ENCODE measurements at regions not wholly inside any gene's neighbourhood (a gene's known extent, or its start where the extent isn't known, plus 50 kb on each side); places are given as distances from the start of the nearest gene placed in this dataset.

DNA sequence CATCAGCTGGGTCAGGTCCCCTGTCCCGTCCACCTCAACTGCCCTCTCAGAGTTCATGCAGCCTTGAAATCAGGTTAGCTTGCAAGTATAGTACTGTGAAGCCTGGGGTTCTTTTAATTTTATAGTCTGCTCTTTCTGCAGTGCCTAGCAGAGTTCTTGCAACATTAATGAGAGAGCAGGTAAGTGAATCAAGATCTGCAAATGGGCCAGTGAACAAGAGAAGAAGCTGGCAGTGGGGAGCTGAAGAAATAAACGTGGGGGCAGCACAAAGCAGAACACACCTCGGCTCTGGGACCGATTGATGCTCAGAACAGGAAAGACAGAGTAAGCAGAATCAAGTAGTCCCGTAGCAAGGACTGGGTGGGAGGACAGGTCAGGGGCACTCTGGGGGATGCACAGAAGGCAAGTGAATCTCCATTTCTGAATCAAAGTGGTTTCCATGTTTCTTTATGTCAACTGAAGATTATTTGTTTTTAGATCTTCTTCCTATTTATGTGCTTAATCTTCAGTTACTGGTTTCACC lies 675.5 kb downstream of the RNF144A start:
- intact Hi-C loops (cut with micrococcal nuclease) = no loop called here
- Mint-ChIP-seq H3K36me3 (no peaks in the 10 kb centered on the region), H3K9me3 (peaks cover 0 to 2% (median 0%) of the 10 kb centered on the region in 7 donors), H3K4me1 (peaks cover 4% of the 10 kb centered on the region), H3K4me3 (no peak overlapping the region), H3K27ac (peak overlapping the region in 1 of 7 donors; percentile 54), H3K27me3 (ENCODE audit: low read depth in 3 of 3) (peaks cover 0 to 8% (median 2%) of the 10 kb centered on the region in 3 donors)
- WGBS (ENCODE audit: insufficient coverage) = 68% methylated on average over 4 of the region's 5 CpGs
- DNase-seq = no peak
- H3K9me3 ChIP-seq (replicated peaks in 1 of 2; ENCODE audit: control insufficient read depth in 1 of 2, insufficient read depth in 1 of 2, low read length in 2 of 2) = no peaks in the 10 kb centered on the region
- H3K27me3 ChIP-seq (ENCODE audit: control insufficient read depth in 2 of 2, insufficient read depth in 2 of 2, low read length in 2 of 2) = no peaks in the 10 kb centered on the region
- H3K27ac ChIP-seq (ENCODE audit: low read depth in 1 of 2, low read length in 2 of 2) = no peak overlapping the region
- H3K4me2 ChIP-seq (replicated peaks; ENCODE audit: extremely low read depth, low read length, poor library complexity, severe bottlenecking) = no peak overlapping the region
- H3K9ac ChIP-seq (ENCODE audit: insufficient read depth, low read length, poor library complexity, severe bottlenecking) = no peak overlapping the region
- no peaks in the 10 kb centered on the region for H3K79me2 ChIP-seq (ENCODE audit: insufficient read depth, low read length)
- TF ChIP-seq, protein P1, sequence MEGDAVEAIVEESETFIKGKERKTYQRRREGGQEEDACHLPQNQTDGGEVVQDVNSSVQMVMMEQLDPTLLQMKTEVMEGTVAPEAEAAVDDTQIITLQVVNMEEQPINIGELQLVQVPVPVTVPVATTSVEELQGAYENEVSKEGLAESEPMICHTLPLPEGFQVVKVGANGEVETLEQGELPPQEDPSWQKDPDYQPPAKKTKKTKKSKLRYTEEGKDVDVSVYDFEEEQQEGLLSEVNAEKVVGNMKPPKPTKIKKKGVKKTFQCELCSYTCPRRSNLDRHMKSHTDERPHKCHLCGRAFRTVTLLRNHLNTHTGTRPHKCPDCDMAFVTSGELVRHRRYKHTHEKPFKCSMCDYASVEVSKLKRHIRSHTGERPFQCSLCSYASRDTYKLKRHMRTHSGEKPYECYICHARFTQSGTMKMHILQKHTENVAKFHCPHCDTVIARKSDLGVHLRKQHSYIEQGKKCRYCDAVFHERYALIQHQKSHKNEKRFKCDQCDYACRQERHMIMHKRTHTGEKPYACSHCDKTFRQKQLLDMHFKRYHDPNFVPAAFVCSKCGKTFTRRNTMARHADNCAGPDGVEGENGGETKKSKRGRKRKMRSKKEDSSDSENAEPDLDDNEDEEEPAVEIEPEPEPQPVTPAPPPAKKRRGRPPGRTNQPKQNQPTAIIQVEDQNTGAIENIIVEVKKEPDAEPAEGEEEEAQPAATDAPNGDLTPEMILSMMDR (IDR thresholded peaks at IDR 0.05) = no peak
- H3K4me3 ChIP-seq (replicated peaks in 1 of 3; ENCODE audit: low read depth in 2 of 3, low read length in 3 of 3) = no peak overlapping the region
- H3K36me3 ChIP-seq (replicated peaks in 1 of 2; ENCODE audit: control insufficient read depth in 1 of 2, insufficient read depth in 2 of 2, low read length in 2 of 2) = no peaks in the 10 kb centered on the region
- H2AFZ ChIP-seq (ENCODE audit: insufficient read depth, low read depth, low read length, poor library complexity, severe bottlenecking) = no peak overlapping the region
- H4K20me1 ChIP-seq (ENCODE audit: insufficient read depth, low read length) = no peaks in the 10 kb centered on the region
- H3K4me1 ChIP-seq (ENCODE audit: control insufficient read depth in 1 of 2, insufficient read depth in 2 of 2, low read length in 2 of 2) = no peaks in the 10 kb centered on the region

DNA sequence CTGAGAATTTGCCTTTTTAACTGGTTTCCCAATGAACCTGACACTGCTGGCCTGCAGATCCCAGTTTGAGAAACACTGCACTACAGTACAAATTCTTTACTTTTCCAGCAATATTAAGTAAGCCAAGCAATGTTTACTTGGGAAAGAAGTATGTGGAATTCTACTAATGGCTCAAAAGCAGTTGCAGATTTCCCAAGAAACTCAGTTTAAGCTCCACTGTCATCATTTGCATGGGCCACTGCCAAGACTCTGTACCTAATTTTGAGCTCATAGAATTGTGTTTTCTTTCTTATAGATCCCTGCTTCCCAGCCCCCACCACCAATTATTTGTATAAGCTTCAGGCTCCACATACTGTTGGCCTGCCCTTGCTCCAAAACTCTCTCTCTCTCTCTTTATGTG lies 676.1 kb downstream of the RNF144A start:
- H3K4me1 Mint-ChIP-seq = peaks cover 2% of the 10 kb centered on the region
- peaks cover 0 to 8% (median 2%) of the 10 kb centered on the region in 3 donors for H3K27me3 Mint-ChIP-seq (ENCODE audit: low read depth in 3 of 3)
- intact Hi-C loops (cut with micrococcal nuclease) = no loop called here
- Histone ChIP-seq H3K4me1 (ENCODE audit: control insufficient read depth in 1 of 2, insufficient read depth in 2 of 2, low read length in 2 of 2) (no peaks in the 10 kb centered on the region), H3K4me3 (replicated peaks in 1 of 3; ENCODE audit: low read depth in 2 of 3, low read length in 3 of 3) (no peak overlapping the region), H3K79me2 (ENCODE audit: insufficient read depth, low read length) (no peaks in the 10 kb centered on the region), H2AFZ (ENCODE audit: insufficient read depth, low read depth, low read length, poor library complexity, severe bottlenecking) (no peak overlapping the region), H3K36me3 (replicated peaks in 1 of 2; ENCODE audit: control insufficient read depth in 1 of 2, insufficient read depth in 2 of 2, low read length in 2 of 2) (no peaks in the 10 kb centered on the region), H4K20me1 (ENCODE audit: insufficient read depth, low read length) (no peaks in the 10 kb centered on the region), H3K4me2 (replicated peaks; ENCODE audit: extremely low read depth, low read length, poor library complexity, severe bottlenecking) (no peak overlapping the region), H3K9ac (ENCODE audit: insufficient read depth, low read length, poor library complexity, severe bottlenecking) (no peak overlapping the region), H3K9me3 (replicated peaks in 1 of 2; ENCODE audit: control insufficient read depth in 1 of 2, insufficient read depth in 1 of 2, low read length in 2 of 2) (no peaks in the 10 kb centered on the region), H3K27ac (ENCODE audit: low read depth in 1 of 2, low read length in 2 of 2) (no peak overlapping the region), H3K27me3 (ENCODE audit: control insufficient read depth in 2 of 2, insufficient read depth in 2 of 2, low read length in 2 of 2) (no peaks in the 10 kb centered on the region)
- H3K27ac Mint-ChIP-seq = no peak overlapping the region
- no peak for DNase-seq
- H3K4me3 Mint-ChIP-seq = no peak overlapping the region
- no peaks in the 10 kb centered on the region for H3K36me3 Mint-ChIP-seq
- peaks cover 0 to 2% (median 0%) of the 10 kb centered on the region in 7 donors for H3K9me3 Mint-ChIP-seq
- TF ChIP-seq, protein P1 (IDR thresholded peaks at IDR 0.05) = no peak

Data from CD14-positive monocyte (primary cell).